H1 (cell line): ENCODE measurements at regions not wholly inside any gene's neighbourhood (a gene's known extent, or its start where the extent isn't known, plus 50 kb on each side); places are given as distances from the start of the nearest gene placed in this dataset.

Experiments used
- ASH2L ChIP-seq: fragments of 200-600, 300-600 bp; sonication (generic); IDR thresholded peaks from one replicate; pipeline ENCODE4 v1.7.1; 2017; ENCODE audit warnings: low read length
- CTBP2 ChIP-seq: IDR thresholded peaks from 2 replicates; pipeline ENCODE4 v1.7.0; 2011; ENCODE audit warnings: borderline replicate concordance, mild to moderate bottlenecking, moderate library complexity, mixed read lengths, low read length; ENCODE audit not compliant: insufficient read depth, insufficient read length
- GTF2F1 ChIP-seq: IDR thresholded peaks from 2 replicates; pipeline ENCODE4 v1.6.1; 2012; ENCODE audit warnings: low read depth, low read length, improper control_type of control experiment, borderline replicate concordance
- HDAC2 ChIP-seq, 2 experiments: fragments of 300-600 bp in 1 of 2; sonication (generic) in 1 of 2; IDR thresholded peaks; 2 replicates each; pipeline ENCODE4 v1.6.1; 2011 to 2012; ENCODE audit warnings: low read depth in 2 of 2, low read length in 2 of 2, mild to moderate bottlenecking in 2 of 2, moderate library complexity in 2 of 2, borderline replicate concordance in 1 of 2, inconsistent platforms in 1 of 2
- KDM4A ChIP-seq: IDR thresholded peaks from one replicate; pipeline ENCODE4 v1.7.1; 2012; ENCODE audit warnings: low read depth, mild to moderate bottlenecking, moderate library complexity, low read length, inconsistent platforms; ENCODE audit not compliant: severe bottlenecking
- NANOG ChIP-seq: IDR thresholded peaks from 2 replicates; pipeline ENCODE4 v1.6.1; 2011; ENCODE audit warnings: low read length, low read depth, mild to moderate bottlenecking, inconsistent platforms; ENCODE audit not compliant: insufficient read depth, poor library complexity, severe bottlenecking
- NRF1 ChIP-seq: IDR thresholded peaks from 2 replicates; pipeline ENCODE4 v1.6.1; 2011; ENCODE audit warnings: mild to moderate bottlenecking, low read depth, low read length, improper control_type of control experiment

GRCh38 chr5:144024545-144024944 lies 145.9 kb downstream of the YIPF5 start (continued):
- TF ChIP-seq NANOG (no peak), NRF1 (no peak), ASH2L (no peak), HDAC2 (IDR thresholded peaks at IDR 0.05; ENCODE audit: borderline replicate concordance in 1 of 2, low read depth in 2 of 2, low read length in 2 of 2) (no peak), KDM4A (no peak), GTF2F1 (no peak), CTBP2 (no peak)
